ENCODE measurements at regions not wholly inside any gene's neighbourhood (a gene's known extent, or its start where the extent isn't known, plus 50 kb on each side); places are given as distances from the start of the nearest gene placed in this dataset.

DNA sequence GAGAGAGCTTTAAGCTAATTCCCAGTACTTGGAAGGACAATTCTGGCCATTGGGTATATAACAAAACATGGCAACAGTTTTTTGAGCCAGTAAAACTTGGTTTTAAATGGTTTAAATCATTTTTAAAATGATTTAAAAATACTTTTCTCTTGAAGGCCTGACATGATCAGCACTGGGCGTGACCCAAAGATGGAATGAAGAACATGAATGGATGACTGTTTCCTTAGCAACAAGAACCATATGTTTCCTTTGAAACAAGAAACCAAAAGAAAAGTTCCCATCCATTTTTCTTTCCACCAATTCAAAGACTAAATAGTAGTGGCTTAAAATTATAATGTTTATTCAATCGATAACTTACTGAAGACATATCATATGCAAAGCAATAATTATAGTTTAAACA is 348.3 kb upstream of the FIGN start:
- TF ChIP-seq, protein P1, sequence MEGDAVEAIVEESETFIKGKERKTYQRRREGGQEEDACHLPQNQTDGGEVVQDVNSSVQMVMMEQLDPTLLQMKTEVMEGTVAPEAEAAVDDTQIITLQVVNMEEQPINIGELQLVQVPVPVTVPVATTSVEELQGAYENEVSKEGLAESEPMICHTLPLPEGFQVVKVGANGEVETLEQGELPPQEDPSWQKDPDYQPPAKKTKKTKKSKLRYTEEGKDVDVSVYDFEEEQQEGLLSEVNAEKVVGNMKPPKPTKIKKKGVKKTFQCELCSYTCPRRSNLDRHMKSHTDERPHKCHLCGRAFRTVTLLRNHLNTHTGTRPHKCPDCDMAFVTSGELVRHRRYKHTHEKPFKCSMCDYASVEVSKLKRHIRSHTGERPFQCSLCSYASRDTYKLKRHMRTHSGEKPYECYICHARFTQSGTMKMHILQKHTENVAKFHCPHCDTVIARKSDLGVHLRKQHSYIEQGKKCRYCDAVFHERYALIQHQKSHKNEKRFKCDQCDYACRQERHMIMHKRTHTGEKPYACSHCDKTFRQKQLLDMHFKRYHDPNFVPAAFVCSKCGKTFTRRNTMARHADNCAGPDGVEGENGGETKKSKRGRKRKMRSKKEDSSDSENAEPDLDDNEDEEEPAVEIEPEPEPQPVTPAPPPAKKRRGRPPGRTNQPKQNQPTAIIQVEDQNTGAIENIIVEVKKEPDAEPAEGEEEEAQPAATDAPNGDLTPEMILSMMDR (IDR thresholded peaks at IDR 0.05): no peak
- no peak for TF ChIP-seq POLR2A (IDR thresholded peaks at IDR 0.05)
